DND-41 (cell line): ENCODE measurements at regions not wholly inside any gene's neighbourhood (a gene's known extent, or its start where the extent isn't known, plus 50 kb on each side); places are given as distances from the start of the nearest gene placed in this dataset.
"Not testable (repeated sequence)": the region's sequence is repeated elsewhere in the genome, so short reads cannot be mapped to it uniquely, and the experiment has no call there.

ENCODE experiments used
- ATAC-seq: fragments of 200-7000 bp; cut with Tn5 transposase; 3 replicates; pipeline ENCODE4 v1.9.1; 2021; ENCODE audit warnings: low read depth; ENCODE audit not compliant: insufficient read depth
- DNase-seq: peaks from one replicate; pipeline ENCODE4 v3.0.0-alpha.2; 2020
- H2AFZ ChIP-seq: 2 replicates; pipeline ENCODE4 v1.6.0; 2012; ENCODE audit warnings: low read depth, low read length
- H3K27ac ChIP-seq: 2 replicates; pipeline ENCODE4 v1.5.1; 2012; ENCODE audit warnings: low read length, inconsistent platforms
- H3K27me3 ChIP-seq: fragments of 200-600 bp; sonication (generic); 2 replicates; pipeline ENCODE4 v1.6.0; 2012; ENCODE audit warnings: low read length, mild to moderate bottlenecking, inconsistent platforms; ENCODE audit not compliant: insufficient read depth, poor library complexity
- H3K36me3 ChIP-seq: 2 replicates; pipeline ENCODE4 v1.5.1; 2012; ENCODE audit warnings: low read length, inconsistent platforms; ENCODE audit not compliant: insufficient read depth
- H3K4me1 ChIP-seq: 2 replicates; pipeline ENCODE4 v1.5.1; 2012; ENCODE audit warnings: mild to moderate bottlenecking, low read length; ENCODE audit not compliant: insufficient read depth
- H3K4me2 ChIP-seq: 2 replicates; pipeline ENCODE4 v1.6.0; 2012; ENCODE audit warnings: mild to moderate bottlenecking, moderate library complexity, low read length, inconsistent platforms; ENCODE audit not compliant: insufficient read depth
- H3K4me3 ChIP-seq, 2 experiments: fragments of 200-600 bp in 1 of 2; shearing (Covaris generic) in 1 of 2; 2 replicates each; pipeline ENCODE4 v1.5.1; 2012 to 2016; ENCODE audit warnings: inconsistent platforms in 2 of 2, low read length in 2 of 2, mild to moderate bottlenecking in 2 of 2, low read depth in 1 of 2, moderate library complexity in 1 of 2
- H3K79me2 ChIP-seq: 2 replicates; pipeline ENCODE4 v1.6.0; 2012; ENCODE audit warnings: low read length, inconsistent platforms; ENCODE audit not compliant: insufficient read depth
- H3K9ac ChIP-seq: 2 replicates; pipeline ENCODE4 v1.6.0; 2012; ENCODE audit warnings: low read depth, mild to moderate bottlenecking, inconsistent platforms, low read length, moderate library complexity
- H3K9me3 ChIP-seq: 2 replicates; pipeline ENCODE4 v1.5.1; 2012; ENCODE audit warnings: low read length, moderate library complexity, mild to moderate bottlenecking, inconsistent platforms; ENCODE audit not compliant: insufficient read depth, severe bottlenecking
- H4K20me1 ChIP-seq: 2 replicates; pipeline ENCODE4 v1.6.0; 2012; ENCODE audit warnings: low read length; ENCODE audit not compliant: insufficient read depth
- EZH2 ChIP-seq: IDR thresholded peaks from 3 replicates; pipeline ENCODE4 v1.6.1; 2012; ENCODE audit warnings: borderline replicate concordance, low read depth, mild to moderate bottlenecking, moderate library complexity, low read length, inconsistent platforms; ENCODE audit not compliant: severe bottlenecking
- TF ChIP-seq, protein P1 (sequence below): IDR thresholded peaks from 2 replicates; pipeline ENCODE4 v1.5.1; 2012; ENCODE audit warnings: borderline replicate concordance, low read length, moderate library complexity, mild to moderate bottlenecking; ENCODE audit not compliant: poor library complexity, severe bottlenecking; ENCODE audit errors: extremely low read depth

GRCh38 chr11:24216488-24216887 lies 280.4 kb upstream of the LUZP2 start:
- no peak overlapping the region for H3K27ac ChIP-seq
- no peak overlapping the region for H3K4me2 ChIP-seq
- H3K79me2 ChIP-seq: no peaks in the 10 kb centered on the region
- peaks cover 8% of the 10 kb centered on the region for H3K4me1 ChIP-seq
- DNase-seq (no peak), ATAC-seq (no peak)
- TF ChIP-seq, protein P1, sequence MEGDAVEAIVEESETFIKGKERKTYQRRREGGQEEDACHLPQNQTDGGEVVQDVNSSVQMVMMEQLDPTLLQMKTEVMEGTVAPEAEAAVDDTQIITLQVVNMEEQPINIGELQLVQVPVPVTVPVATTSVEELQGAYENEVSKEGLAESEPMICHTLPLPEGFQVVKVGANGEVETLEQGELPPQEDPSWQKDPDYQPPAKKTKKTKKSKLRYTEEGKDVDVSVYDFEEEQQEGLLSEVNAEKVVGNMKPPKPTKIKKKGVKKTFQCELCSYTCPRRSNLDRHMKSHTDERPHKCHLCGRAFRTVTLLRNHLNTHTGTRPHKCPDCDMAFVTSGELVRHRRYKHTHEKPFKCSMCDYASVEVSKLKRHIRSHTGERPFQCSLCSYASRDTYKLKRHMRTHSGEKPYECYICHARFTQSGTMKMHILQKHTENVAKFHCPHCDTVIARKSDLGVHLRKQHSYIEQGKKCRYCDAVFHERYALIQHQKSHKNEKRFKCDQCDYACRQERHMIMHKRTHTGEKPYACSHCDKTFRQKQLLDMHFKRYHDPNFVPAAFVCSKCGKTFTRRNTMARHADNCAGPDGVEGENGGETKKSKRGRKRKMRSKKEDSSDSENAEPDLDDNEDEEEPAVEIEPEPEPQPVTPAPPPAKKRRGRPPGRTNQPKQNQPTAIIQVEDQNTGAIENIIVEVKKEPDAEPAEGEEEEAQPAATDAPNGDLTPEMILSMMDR: no peak
- TF ChIP-seq EZH2: no peak
- peaks cover 3% of the 10 kb centered on the region for H3K9me3 ChIP-seq
- no peak overlapping the region for H3K4me3 ChIP-seq
- H3K36me3 ChIP-seq: no peaks in the 10 kb centered on the region
- no peaks in the 10 kb centered on the region for H4K20me1 ChIP-seq
- H3K27me3 ChIP-seq: no peaks in the 10 kb centered on the region
- H2AFZ ChIP-seq: no peak overlapping the region
- H3K9ac ChIP-seq: no peak overlapping the region

DNA sequence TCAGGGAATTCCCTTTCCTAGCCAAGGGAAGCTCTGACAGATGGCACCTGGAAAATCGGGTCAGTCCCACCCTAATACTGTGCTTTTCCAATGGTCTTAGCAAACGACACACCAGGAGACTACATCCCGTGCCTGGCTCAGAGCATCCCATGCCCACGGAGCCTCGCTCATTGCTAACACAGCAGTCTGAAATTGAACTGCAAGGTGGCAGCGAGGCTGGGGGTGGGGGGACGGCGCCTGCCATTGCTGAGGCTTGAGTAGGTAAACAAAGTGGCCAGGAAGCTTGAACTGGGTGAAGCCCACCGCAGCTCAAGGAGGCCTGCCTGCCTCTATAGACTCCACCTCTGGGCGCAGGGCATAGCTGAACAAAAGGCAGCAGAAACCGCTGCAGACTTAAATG lies 279.5 kb upstream of the LUZP2 start:
- H3K4me2 ChIP-seq, H3K9me3 ChIP-seq, H2AFZ ChIP-seq, H3K9ac ChIP-seq, H3K79me2 ChIP-seq, H4K20me1 ChIP-seq, H3K4me3 ChIP-seq, H3K4me1 ChIP-seq, ATAC-seq, H3K36me3 ChIP-seq, DNase-seq, H3K27ac ChIP-seq, H3K27me3 ChIP-seq: not testable (repeated sequence)

- DNase-seq: no peak
- Histone ChIP-seq H3K9me3 (no peaks in the 10 kb centered on the region), H3K4me2 (no peak overlapping the region), H3K36me3 (no peaks in the 10 kb centered on the region), H3K4me1 (no peaks in the 10 kb centered on the region), H3K4me3 (no peak overlapping the region), H4K20me1 (no peaks in the 10 kb centered on the region), H2AFZ (no peak overlapping the region), H3K9ac (no peak overlapping the region), H3K27me3 (no peaks in the 10 kb centered on the region), H3K27ac (no peak overlapping the region), H3K79me2 (no peaks in the 10 kb centered on the region)
- TF ChIP-seq, protein P1: no peak
- no peak for TF ChIP-seq EZH2
- no peak for ATAC-seq
Measured at GRCh38 chr11:24225501-24225900, 271.4 kb upstream of the LUZP2 start.

- Histone ChIP-seq H4K20me1 (no peaks in the 10 kb centered on the region), H3K36me3 (no peaks in the 10 kb centered on the region), H2AFZ (no peak overlapping the region), H3K4me2 (no peak overlapping the region), H3K79me2 (no peaks in the 10 kb centered on the region), H3K4me3 (no peak overlapping the region), H3K27me3 (no peaks in the 10 kb centered on the region), H3K27ac (no peak overlapping the region), H3K4me1 (no peaks in the 10 kb centered on the region), H3K9ac (no peak overlapping the region), H3K9me3 (no peaks in the 10 kb centered on the region)
- TF ChIP-seq, protein P1: no peak
- no peak for TF ChIP-seq EZH2
- DNase-seq (no peak), ATAC-seq (no peak)
Measured at GRCh38 chr11:24226606-24227005, 270.2 kb upstream of the LUZP2 start.
